Colon (tissue), 2 donors: ENCODE measurements at regions not wholly inside any gene's neighbourhood (a gene's known extent, or its start where the extent isn't known, plus 50 kb on each side); places are given as distances from the start of the nearest gene placed in this dataset.
A peak's percentile ranks its signal among the peaks of the same experiment; 100 is the strongest.

Experiments used
- FAIRE-seq: peaks from 2 replicates; lab custom pipeline; 2012; peaks lifted over from hg19 to GRCh38; lab: Jason Lieb, UNC
- donor health status: control.
- donor health status: control.

DNA sequence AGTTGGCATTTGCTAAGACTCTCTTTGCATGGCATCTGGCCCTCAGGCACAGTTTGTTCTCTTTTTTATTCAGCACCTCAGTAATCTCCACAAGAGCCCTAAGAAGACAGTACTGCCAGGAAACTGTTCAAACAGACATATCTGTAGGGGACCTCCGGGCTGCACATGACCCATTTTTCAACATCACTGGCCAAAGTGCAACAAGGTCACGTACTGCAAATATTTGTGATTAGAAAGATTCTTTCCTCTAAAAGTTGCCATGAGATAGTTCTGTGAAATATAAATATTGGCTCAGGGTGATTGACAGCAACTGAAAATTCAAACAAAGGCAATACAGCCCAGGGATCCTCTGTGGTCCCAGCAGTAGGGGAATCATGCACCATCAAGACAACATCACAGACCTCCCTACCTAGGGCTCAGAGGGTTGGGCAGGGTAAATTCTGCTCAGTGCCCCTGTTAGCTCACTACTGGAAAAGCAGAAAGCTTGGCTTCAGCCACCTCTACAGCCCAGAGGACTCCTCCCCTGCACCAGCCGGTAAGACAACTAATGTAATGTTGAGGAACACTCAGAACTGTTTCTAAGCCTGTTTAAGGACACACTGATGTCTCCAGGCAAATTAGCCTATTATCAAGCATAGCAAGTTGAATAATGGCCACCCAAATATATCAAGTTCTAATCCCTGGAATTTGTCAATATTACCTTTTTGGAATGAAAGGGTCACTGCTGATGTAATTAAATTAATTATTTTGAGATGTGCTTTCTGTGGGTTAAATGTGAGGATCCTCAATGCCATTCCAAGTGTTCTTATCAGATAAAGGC, 117.4 kb upstream of the LPP start:
- FAIRE-seq = no peak

DNA sequence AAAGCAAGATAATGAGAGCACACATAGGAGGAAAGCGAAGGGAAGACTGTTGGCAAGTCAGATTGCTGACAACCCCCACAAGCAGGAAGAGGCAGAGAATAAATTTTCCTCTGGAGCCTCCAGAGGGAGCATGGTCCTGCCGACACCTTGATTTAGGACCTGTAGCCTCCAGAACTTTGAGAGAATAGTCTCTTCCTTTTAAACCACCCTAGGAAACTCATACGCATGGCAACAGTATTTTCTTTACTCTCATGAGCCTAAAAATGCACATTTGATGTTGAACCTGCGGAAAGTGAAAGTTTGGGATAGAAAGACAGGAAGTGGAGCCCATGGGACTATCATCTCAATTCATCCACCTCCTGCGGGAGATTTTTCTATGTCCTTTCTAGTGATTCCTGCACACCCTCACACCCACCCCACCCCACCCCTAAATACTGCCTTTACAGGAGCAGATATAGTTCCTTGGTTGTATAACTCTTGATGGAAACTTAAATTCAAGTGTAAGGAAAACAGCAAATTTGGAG, 116.7 kb upstream of the LPP start:
- no peak for FAIRE-seq

DNA sequence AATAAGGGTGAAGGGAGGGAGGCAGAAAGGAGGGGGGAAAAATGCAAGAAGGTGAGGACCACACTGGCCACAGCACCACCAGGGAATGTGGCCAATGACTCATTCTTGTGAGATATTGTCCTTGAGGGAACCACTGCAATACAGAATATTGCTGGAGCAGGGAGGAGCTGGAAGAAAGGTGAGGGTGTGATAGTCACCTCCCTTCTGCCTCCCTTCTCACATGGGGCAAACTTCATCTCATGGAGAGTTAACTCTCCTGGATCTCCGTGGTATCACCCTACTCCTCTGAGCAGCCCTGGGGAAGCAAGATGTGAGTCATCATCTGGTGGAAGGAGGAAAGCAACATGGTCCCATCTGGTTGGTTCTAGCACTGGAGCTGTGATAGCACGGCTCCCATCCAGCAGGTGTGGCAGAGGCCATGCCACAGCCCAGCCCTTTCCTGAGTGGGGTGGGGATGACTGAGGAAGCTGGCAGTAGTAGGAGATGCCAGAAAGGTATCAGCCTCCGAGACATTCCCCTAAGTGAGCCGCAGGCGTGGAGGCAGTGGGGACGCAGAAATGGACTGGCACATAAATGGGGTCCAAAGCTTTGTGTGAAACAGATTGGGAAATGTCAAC, 115.9 kb upstream of the LPP start:
- no peak for FAIRE-seq

- FAIRE-seq = no peak
Observed at GRCh38 chr3:188041193-188041592, 112.8 kb upstream of the LPP start.

GRCh38 chr3:188041895-188042294, 112.1 kb upstream of the LPP start:
- FAIRE-seq = no peak

DNA sequence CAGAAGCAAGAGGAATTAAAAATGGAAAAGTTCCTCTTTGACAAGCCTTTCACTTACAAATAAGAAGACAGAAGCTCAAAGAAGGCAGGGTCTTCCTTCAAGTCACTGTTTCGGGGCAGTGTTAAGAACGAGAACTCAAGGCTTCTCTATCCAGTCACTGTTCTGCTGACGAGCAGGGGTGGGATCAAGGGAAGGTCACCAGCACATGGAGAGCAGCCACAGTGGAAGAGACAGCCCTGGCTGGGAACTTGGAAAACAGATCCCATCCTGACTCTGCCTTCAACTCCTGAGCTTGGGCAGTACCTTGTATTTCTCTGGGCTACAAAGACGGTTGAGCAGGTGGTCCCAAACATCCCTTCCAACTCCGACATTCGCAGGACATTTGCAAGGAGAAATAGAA, 111.5 kb upstream of the LPP start:
- no peak for FAIRE-seq

GRCh38 chr3:188043891-188044290, 110.1 kb upstream of the LPP start:
- no peak for FAIRE-seq

GRCh38 chr3:188046561-188047211, 107.3 kb upstream of the LPP start:
- FAIRE-seq = peak; percentile 14

DNA sequence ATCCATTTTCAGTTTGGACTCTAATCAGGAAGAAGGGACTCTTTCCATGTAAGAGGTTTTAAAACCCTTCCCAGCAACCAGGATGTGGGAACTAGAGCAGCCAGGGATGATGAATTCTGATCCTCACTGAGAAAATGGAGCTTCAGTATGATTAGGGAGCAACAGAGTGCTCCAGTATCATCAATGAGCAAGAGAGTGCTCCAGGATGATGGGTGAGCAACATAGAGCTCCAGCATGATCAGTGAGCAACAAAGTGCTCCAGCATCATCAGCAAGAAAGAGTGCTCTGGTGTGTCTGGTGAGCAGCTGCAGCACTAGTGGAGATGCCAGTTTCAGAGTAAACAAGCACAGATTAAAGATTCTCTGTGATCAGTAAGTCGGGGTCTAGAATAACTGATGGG, 106.4 kb upstream of the LPP start:
- no peak for FAIRE-seq

- no peak for FAIRE-seq
Observed at GRCh38 chr3:188049606-188050530, 104.1 kb upstream of the LPP start.

GRCh38 chr3:188051801-188052168, 102.2 kb upstream of the LPP start:
- FAIRE-seq = no peak

DNA sequence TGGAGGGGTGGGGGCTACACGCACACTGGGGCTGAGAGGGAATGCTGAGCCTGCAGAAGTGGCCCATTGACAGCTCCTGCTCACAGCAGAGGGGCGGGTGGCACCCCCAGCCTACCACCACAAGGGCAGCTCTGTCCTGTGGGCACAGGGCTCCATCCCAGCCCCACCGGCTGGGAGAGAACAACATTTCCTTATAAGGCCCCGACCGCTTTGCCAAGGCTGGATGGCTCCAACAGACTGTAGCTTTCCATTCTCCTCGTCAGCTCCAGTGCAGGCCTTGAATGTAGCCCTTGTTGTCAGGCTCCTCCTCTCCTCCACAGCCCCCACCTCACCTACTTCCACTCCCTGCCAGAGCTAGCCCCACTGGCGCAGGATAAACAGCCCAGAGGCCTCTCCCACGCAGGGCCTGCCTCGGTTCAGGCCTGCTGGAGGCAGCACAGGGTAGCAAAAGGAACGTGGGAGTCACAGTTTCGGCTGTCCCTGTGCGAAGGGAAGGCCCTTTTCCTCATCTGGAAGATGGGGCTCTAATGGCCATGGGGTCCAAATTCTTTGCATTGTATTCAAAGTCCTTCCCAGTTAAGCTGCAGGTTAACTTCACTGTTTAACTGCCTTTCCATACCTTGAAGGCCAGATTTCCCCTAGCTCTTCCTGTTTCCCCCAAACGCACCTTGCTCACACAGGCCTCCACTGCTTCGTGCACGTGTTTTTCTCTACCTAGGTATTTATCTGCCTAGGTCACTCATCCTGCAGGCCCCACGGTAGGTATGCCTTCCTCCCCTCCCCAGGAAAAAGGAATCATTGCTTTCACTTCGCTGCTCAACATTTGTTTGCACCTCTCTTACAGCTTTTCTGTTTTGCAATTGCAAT, 101.6 kb upstream of the LPP start:
- FAIRE-seq = no peak

DNA sequence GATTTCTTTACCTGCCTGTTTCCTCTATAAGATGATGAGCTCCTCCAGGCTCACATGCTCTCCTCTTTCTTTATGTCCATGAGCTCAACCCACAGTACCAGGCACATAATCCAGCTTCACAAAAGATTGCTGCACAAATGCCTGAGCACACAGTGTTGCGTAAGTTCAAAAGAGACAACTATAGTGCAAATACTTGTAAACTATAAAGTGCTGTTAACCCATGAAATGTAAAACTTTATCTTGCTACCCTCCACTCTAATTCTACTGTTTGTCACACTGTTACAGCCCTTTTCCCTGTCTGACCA, 101.0 kb upstream of the LPP start:
- no peak for FAIRE-seq

GRCh38 chr3:188053710-188054380, 100.1 kb upstream of the LPP start:
- no peak for FAIRE-seq

GRCh38 chr3:188054541-188054940, 99.4 kb upstream of the LPP start:
- no peak for FAIRE-seq

GRCh38 chr3:188055388-188055787, 98.6 kb upstream of the LPP start:
- FAIRE-seq = no peak

DNA sequence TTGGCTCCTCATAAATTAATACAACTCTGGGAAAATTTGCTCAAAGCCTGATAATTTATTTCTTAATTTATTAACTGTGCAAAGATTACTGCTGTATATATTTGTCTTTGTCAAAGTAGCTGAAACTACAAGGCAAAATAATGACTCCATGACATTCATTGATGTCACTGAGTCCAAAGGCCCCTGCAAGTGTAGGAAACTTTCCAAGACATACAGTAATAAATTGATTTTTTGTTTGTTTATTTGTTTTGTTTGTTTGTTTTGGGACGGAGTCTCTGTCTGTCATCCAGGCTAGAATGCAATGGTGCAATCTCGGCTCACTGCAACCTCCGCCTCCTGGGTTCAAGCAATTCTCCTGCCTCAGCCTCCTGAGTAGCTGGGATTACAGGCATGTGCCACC, 96.8 kb upstream of the LPP start:
- no peak for FAIRE-seq

GRCh38 chr3:188058569-188059184, 95.3 kb upstream of the LPP start:
- no peak for FAIRE-seq

DNA sequence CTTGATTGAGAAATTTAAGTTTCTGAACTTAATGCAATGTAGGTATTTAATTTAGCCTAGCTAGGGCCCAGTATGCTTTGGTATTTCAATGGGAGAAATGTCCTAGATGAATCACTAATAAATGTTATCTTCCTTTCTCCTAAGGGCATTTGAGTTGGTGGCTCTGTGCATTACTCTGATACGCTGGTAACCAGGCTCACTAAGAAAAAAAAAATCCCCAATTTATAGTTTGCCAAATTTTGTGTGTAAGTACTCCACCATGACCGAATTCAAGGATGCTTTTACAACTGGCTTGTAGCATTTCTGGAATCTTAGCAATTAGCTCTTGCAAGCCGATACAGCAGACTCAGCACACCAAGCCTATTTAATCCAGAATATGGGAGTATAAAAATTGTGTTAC, 94.6 kb upstream of the LPP start:
- FAIRE-seq = no peak

DNA sequence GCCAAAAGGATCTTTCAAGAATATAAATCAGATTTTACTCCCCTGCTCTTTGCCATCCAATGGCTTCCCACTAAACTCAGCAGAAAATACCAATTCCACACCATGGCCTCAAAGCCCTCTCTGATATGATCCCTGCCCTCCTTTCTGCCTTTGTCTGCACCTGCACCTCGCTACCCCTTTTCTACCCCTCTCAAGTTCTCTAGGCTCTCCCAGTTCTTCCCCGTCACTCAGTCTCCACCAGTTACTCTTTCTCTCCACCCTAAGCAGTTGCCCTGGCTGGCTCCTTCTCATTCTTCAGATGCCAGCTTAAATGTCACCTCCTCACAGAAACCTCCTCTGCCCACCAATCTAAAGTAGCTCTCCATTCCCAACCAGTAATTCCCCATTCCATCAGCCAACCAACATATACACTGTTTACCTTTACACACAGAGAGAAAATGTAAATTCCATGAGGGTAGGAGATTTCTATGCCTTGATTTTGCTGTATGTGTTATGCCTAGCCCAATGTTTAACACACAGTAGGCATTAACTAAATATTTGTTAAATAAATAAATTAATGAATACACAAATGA, 93.6 kb upstream of the LPP start:
- no peak for FAIRE-seq
